Stimulated activated CD8-positive, alpha-beta memory T cell treated with anti-CD3 and anti-CD28 coated beads, Interleukin-4, amount 100 ng/mL, for 24 hours (primary cell): ENCODE measurements at regions not wholly inside any gene's neighbourhood (a gene's known extent, or its start where the extent isn't known, plus 50 kb on each side); places are given as distances from the start of the nearest gene placed in this dataset.

Experiments used
- DNase-seq: peaks from one replicate; pipeline ENCODE4 v3.0.0-alpha.2; 2020; ENCODE audit warnings: low read depth

DNA sequence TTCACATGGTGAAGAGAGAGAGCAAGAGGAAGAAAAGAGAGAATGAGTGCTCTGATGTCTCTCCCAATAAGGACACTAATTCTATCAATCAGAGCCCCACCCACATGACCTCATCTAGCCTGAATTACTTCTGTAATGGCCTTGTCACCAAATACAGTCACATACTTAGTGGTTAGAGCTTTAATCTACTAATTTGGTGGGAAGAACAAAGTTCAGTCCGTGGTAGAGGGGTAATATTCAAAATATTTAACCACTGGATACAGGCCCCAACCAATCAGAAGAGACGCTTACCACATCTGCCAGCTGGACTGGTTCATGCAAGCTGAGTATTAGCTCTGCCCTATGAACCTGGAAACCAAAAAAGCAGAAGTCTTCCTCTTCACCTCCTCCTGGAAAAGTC, 336.3 kb upstream of the NFE2L3 start:
- no peak for DNase-seq

- DNase-seq, result no peak
Observed at GRCh38 chr7:25820432-25821040, 331.5 kb upstream of the NFE2L3 start.

DNA sequence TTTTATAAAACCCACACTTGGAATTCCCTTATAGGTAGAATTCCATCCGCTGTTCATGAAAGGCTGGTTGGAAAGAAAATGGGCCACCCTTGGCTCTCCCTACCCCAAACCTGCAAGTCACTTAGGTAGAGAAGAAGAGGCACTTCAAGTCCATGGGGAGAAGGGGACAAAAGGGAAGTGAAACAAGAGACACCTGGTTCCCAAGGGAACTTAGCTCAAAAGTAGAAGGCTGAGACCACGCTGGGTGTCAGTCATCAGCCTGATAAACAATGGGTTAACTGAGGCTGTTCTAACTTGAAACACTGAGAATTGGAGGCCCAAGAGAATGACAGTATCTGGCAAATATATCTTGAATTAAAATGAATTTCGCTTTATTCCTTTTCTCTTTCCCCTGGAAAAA, 330.8 kb upstream of the NFE2L3 start:
- DNase-seq, result no peak

- no peak for DNase-seq
Observed at GRCh38 chr7:25822823-25823222, 329.2 kb upstream of the NFE2L3 start.

- no peak for DNase-seq
Observed at GRCh38 chr7:25823571-25823970, 328.4 kb upstream of the NFE2L3 start.

GRCh38 chr7:25828468-25828867, 323.5 kb upstream of the NFE2L3 start:
- DNase-seq, result no peak

- no peak for DNase-seq
Observed at GRCh38 chr7:25829663-25830062, 322.3 kb upstream of the NFE2L3 start.

- DNase-seq, result no peak
Observed at GRCh38 chr7:25830215-25830614, 321.8 kb upstream of the NFE2L3 start.

DNA sequence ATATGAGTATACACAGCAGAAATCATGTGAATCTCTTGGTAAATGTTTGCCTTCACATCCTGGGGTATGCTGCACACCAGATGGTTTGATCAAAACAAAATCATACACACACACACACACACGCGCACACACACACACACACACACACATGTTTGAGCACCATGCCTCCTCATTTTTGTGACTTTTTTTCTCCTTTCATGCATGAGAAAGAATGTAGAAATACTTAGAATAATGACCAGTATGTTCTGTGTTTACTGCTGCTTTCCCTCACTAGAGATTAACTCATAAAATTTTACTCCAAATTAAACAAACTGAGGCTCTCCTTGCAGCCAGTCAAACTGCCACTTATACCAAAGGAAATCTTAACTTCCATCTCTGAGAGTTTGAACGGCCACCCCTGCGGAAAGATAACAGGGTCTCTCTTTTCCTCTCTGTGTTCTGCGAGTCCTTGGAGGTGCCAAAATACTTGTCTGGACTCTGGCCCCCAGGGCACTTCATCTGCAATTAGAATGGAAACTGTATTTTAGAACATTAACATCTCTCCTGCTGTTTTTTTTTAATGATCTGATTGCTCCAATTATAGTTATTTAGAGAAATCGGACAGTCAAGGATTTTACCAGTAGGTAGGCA, 320.8 kb upstream of the NFE2L3 start:
- DNase-seq, result no peak

- DNase-seq, result no peak
Observed at GRCh38 chr7:25831831-25832411, 320.1 kb upstream of the NFE2L3 start.

DNA sequence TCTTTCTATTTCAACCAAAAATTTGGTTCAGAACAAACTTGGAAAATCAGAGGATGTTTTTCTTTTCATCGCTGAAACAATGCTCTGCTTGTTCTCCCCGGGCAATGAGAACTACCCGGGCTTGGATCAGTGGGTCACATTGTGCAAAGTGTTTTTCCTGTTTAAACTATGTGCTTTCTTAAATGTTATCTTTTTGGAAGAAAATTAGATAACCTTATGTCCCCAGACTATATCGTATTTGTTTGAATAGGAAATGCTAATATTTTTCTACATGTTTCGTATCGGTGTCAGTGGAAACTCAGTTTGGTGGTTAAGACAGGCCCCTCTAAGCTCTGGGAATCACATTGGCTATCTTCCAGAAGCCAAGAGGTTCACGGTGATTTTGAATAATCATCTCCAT, 319.5 kb upstream of the NFE2L3 start:
- no peak for DNase-seq

DNA sequence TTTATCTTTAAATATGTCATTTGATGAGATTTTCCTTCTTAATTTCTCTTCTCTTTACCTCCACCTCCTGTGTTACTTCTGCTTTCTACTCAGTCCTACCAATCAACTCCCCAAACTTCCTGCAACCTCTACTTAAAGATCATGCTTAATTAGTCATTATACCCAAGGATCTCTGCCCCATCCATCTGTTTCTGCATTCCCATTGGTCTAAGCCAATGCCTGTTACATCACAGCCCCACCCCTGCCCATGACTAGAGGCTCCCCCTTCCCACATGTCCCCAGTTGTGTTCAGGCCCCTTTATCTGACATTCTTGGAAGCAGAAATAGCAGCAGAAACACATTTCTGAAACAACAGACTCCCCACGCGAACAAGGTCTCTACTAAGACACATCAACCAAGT, 319.1 kb upstream of the NFE2L3 start:
- DNase-seq, result no peak

DNA sequence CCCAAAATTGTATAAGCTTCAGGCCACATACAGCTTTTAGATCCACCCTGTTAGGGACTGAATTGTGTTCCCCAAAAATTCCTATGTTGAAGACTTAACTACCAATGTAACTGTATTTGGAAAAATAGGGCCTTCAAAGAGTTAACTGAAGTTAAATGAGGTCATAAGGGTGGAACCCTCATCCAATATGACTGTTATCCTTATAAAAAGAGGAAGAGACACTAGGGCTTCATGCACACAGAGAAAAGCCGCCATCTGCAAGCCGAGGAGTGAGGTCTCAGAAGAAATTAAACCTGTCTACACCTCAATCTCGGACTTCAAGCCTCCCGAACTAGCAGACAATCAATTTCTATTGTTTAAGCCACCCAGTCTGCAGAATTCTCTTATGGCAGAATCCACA, 317.9 kb upstream of the NFE2L3 start:
- DNase-seq, result no peak

DNA sequence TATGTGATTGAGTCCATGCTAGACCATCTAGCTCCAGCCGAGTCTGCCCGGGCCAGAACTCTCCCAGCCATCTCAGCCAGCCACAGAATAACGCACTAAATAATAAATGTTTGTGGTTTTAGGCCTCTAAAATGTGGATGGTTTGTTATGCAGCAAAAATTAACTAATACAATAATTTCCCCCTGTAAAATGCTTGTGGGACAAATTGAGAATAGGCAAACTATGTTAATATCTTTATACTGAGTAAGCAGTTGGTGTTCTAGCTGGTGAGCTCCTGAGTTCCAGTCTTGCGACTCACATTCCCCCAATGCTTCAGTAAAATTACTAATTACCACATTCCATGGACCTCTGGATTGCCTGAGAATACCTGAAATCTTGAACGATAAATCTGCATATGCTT, 316.8 kb upstream of the NFE2L3 start:
- DNase-seq, result no peak

DNA sequence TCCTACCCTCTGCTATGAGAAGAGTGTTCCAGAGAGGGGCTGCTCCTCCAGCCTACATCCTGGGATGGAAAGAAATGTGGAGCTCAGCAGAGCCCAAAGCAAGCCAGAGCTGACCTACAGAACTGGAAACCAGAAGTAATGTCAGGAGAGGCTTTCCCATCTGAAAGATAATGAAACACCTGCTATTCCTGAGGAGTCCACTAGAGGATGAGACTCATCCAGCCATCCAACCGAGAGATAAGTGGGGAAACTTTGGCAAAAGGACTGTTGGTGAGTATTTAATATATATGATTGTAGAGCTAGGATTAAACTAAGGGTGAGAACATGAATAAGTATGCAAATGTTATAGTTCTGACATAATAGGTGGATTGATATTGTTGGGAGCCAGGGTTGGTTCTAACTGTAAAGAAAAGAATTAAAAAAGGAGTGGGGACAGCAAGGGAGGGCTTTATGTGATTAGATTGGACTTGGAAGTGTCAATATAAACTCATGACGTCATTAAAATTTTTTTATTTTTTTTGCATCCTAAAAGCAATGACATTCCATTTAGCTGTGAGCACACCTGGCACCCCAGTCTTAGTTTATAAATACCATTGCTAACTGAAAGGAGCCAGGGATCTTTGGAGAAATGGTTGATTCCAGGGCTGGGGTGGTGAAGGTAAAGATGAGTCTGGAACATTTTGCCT, 312.8 kb upstream of the NFE2L3 start:
- DNase-seq, result no peak

DNA sequence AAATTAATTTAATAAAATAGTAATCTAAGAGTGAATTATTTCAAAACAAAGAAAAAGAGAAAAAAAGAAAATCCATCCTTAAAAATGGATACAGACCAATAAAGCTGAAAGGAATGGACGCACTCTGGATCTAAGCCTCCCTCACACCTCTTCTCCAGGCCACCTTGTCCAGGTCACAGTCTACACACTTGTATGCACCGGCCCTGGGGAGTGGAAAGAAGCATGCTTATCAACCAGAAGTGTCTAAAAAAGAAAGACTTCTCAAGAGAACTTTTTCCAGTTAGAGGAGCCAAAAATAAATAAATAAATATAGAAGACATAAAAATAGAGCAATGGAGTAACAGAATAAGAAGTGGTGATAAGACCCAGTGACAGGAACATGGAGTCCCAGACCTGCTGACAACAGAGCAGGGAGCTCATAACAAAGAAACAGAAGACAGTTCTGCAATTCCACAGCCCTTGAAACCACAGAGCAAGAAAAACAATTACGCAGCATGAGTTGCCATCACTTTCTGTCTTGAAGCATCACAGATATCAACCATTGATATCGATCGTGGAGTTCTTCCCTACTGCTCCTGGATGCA, 311.7 kb upstream of the NFE2L3 start:
- no peak for DNase-seq

- DNase-seq, result no peak
Observed at GRCh38 chr7:25841575-25841974, 310.4 kb upstream of the NFE2L3 start.

DNA sequence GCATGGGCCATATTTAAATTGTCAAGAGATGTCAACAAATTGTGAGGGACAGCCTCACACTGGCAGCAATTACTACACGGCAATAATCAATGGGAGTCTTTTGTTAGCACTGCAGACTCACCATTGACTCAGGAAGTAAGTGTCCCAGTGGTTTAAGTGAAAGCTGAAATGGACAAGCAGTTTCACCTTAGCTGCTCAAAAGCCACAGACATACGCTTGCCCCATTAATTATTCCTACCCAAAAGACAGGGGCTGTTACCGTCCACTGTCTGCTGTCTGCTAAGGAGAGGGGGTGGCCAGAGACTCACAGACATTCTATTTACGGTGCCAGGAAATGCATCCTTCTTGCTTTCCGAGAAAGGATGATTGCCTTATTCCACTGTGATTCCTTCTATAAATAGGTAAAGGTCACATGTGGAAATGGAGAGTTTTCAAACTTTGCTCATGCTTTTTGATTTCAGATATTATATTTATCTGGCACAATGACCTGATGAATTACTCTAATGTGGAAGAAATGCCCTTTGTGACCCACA, 309.7 kb upstream of the NFE2L3 start:
- DNase-seq, result no peak

- no peak for DNase-seq
Observed at GRCh38 chr7:25843467-25843866, 308.5 kb upstream of the NFE2L3 start.

DNA sequence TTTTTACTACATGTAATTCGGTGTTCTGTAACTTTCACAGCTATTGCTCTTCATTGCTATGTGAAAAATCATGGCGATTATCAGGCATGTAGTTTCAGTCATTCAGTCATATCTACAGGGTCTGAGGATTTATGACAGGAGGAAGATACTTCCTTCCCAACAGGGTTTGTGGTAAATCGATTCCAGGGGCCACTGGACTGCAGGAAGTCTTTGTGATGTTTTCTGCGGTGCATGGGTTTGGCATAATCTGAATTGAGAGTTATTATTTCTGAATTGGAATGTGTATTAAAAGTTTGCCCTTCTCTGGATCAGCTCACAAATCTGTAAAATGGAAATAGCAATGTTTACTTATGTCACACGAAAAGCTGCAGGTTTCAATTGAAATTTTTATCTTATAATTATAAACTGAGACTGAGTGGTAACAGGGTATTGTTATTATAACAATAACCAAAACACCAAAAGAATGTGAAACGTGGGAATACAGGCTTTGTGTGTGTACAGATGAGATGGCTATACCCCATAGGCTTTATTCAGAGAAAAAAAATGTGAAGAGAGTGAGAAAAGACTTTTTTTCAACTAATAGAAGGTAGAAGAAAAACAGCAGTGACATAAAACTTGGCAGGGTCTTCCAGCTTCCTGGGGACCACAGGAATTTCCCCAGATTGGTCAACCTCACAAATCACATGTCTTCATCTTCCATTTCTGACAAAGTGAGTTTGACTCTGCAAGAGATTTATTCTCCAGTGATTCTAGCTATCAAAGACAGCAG, 307.7 kb upstream of the NFE2L3 start:
- no peak for DNase-seq

- no peak for DNase-seq
Observed at GRCh38 chr7:25845464-25845863, 306.5 kb upstream of the NFE2L3 start.

DNA sequence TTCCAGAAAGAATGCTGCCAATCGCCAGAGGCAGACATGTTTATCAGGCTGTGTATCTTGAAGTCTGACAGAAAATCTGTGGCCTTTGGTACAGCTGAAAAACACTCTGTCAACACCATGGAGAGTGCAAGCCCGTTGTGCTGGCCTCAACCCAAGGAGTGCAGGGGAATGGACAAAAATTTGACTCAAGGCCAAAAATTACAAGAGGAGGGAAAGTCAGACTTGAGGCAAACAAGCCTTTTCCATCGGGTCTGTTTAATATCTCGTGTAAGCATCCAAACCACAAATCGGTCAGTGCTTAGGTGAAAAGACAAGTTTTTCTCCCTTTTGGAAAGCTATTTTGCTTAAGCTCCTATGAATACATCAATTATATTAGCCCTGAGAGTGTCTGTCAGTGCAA, 305.3 kb upstream of the NFE2L3 start:
- no peak for DNase-seq
